Gastrocnemius medialis (tissue), 4 donors: ENCODE measurements at regions not wholly inside any gene's neighbourhood (a gene's known extent, or its start where the extent isn't known, plus 50 kb on each side); places are given as distances from the start of the nearest gene placed in this dataset.

Experiments
- CTCF ChIP-seq, 5 experiments: fragments of 450-650 bp in 3 of 5; fragments of 200-600 bp in 2 of 5; sonication (generic) in 2 of 5; IDR thresholded peaks in 4 of 5; conservative IDR thresholded peaks in 1 of 5; 1 replicate in 4 of 5; 2 replicates in 1 of 5; pipeline ENCODE4 v1.5.1; 2016 to 2019; ENCODE audit warnings: antibody characterized with exemption in 5 of 5, mild to moderate bottlenecking in 3 of 5, moderate library complexity in 3 of 5
- POLR2A ChIP-seq, 2 donors: fragments of 450-650 bp; IDR thresholded peaks; one replicate each; pipeline ENCODE4 v1.6.1; 2017; ENCODE audit warnings: antibody characterized with exemption in 2 of 2, mild to moderate bottlenecking in 2 of 2, moderate library complexity in 2 of 2

GRCh38 chr2:181330286-181330685, 126.9 kb upstream of the ITGA4 start:
- no peak for TF ChIP-seq CTCF (IDR thresholded peaks at IDR 0.05 in 4 of 5, conservative IDR thresholded peaks at IDR 0.05 in 1 of 5)
- TF ChIP-seq POLR2A (IDR thresholded peaks at IDR 0.05) = no peak
